HEK293 (cell line): ENCODE measurements at regions not wholly inside any gene's neighbourhood (a gene's known extent, or its start where the extent isn't known, plus 50 kb on each side); places are given as distances from the start of the nearest gene placed in this dataset.

Source experiments
- CTCF ChIP-seq: fragments of 450-650 bp; formaldehyde crosslinking; IDR thresholded peaks from 2 replicates; pipeline ENCODE4 v1.5.1; 2016; ENCODE audit warnings: missing biosample characterization, missing genetic modification characterization
- WT1 ChIP-seq: fragments of 450-650 bp; formaldehyde crosslinking; IDR thresholded peaks from 2 replicates; pipeline ENCODE4 v1.5.1; 2016; ENCODE audit warnings: missing biosample characterization, missing genetic modification characterization
- ZBTB6 ChIP-seq: fragments of 450-650 bp; formaldehyde crosslinking; IDR thresholded peaks from 2 replicates; pipeline ENCODE4 v1.5.1; 2017; ENCODE audit warnings: missing biosample characterization, missing genetic modification characterization
- ZNF433 ChIP-seq: fragments of 450-650 bp; formaldehyde crosslinking; IDR thresholded peaks from 2 replicates; pipeline ENCODE4 v1.5.1; 2016; ENCODE audit warnings: missing biosample characterization, missing genetic modification characterization, low read depth
- ZNF48 ChIP-seq: fragments of 450-650 bp; formaldehyde crosslinking; IDR thresholded peaks from 2 replicates; pipeline ENCODE4 v1.5.1; 2016; ENCODE audit warnings: missing biosample characterization, missing genetic modification characterization

DNA sequence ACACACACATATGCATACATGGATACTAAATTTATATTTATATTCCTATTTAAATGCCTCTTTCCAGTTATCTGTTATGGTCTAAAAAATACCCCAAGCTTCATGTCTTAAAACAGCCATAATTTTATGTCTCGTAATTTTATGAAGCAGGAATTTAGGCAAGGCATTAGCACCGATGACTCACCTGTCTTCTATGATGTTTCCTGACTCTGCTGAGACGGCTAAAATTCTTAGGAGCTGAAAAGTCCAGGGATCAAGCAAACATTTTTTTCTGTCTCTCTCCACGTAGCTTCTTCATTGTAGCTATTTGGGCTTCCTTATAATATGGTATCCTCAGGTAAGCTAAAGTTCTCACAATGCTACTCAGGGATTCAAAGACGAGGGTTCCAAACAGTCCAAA lies 930.3 kb downstream of the STIM2 start:
- no peak for TF ChIP-seq ZNF48
- no peak for TF ChIP-seq CTCF
- TF ChIP-seq WT1 (tag by site-specific recombination): no peak
- no peak for TF ChIP-seq ZNF433
- TF ChIP-seq ZBTB6 (tag by site-specific recombination): no peak
